ENCODE measurements at regions not wholly inside any gene's neighbourhood (a gene's known extent, or its start where the extent isn't known, plus 50 kb on each side); places are given as distances from the start of the nearest gene placed in this dataset.

DNA sequence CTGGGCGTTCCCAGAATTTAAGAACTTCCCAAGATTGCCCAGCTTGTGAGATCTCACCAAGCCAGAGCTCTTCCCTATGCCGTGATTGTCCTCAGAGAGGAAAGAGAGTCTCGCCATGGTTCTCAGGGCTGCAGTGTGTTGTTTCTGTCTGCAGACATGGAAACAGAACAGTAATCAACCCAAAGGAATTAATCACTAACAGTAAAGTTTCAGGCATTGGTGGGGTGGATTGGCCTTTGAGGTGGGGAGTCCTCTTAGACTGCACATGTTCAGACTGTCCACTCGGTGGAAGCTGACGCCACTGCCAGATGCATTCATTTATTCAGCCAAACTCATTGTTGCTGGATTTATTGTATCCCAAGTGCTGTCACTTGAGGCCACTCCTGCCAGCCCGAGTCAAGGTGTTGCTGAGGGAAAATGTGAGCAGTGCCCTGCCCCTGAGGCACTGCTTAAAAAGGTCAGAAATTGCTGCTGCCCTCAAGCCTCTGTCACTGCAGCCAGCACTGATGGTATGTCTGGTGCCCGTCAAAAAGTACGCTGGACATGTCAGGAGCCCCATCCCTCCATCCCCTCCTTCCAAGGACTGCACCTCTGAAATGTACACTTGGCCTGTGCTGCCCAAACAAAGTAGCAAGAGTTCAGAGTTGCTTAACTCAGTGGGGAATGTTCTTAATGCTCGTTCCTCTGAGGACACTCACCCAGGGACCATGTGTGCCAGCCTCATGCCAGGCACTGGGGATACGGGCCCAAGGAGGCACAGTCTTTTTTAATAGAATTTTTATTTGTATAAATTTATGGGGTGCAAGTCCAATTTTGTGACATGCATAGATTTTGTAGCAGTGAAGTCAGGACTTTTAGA lies 201.0 kb downstream of the GLI2 start:
- no peaks in the 10 kb centered on the region for H3K36me3 ChIP-seq
- TF ChIP-seq, protein P1, sequence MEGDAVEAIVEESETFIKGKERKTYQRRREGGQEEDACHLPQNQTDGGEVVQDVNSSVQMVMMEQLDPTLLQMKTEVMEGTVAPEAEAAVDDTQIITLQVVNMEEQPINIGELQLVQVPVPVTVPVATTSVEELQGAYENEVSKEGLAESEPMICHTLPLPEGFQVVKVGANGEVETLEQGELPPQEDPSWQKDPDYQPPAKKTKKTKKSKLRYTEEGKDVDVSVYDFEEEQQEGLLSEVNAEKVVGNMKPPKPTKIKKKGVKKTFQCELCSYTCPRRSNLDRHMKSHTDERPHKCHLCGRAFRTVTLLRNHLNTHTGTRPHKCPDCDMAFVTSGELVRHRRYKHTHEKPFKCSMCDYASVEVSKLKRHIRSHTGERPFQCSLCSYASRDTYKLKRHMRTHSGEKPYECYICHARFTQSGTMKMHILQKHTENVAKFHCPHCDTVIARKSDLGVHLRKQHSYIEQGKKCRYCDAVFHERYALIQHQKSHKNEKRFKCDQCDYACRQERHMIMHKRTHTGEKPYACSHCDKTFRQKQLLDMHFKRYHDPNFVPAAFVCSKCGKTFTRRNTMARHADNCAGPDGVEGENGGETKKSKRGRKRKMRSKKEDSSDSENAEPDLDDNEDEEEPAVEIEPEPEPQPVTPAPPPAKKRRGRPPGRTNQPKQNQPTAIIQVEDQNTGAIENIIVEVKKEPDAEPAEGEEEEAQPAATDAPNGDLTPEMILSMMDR (IDR thresholded peaks at IDR 0.05; ENCODE audit: borderline replicate concordance): no peak
- no peak overlapping the region for H3K27ac ChIP-seq (replicated peaks)
- intact Hi-C loops (cut with micrococcal nuclease): no loop called here
- no peak overlapping the region for H3K4me3 ChIP-seq
- peaks cover 32% of the 10 kb centered on the region for H3K4me1 ChIP-seq
- no peak for DNase-seq
- H3K9me3 ChIP-seq (replicated peaks): no peaks in the 10 kb centered on the region
- H3K27me3 ChIP-seq (ENCODE audit: low read depth): peaks cover 16% of the 10 kb centered on the region

DNA sequence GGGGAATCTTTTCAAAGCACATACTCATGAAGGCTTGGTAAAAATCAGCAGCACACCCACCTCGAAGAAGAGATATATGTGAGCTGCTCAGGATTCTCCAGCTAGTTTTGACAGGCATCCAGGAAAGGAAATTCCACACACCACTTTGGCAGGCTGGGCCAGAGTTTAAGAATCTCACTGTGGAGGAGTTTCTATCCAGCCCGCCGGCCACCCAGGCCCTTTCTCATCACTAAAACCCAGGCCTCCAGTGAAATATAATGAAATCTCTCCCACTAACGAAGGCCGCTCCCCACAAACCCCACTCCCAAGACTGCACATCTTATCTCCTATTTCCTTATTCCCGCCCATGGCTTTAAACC lies 202.0 kb downstream of the GLI2 start:
- TF ChIP-seq, protein P1 (IDR thresholded peaks at IDR 0.05; ENCODE audit: borderline replicate concordance): no peak
- Histone ChIP-seq H3K4me3 (no peak overlapping the region), H3K4me1 (peaks cover 32% of the 10 kb centered on the region), H3K9me3 (replicated peaks) (no peaks in the 10 kb centered on the region), H3K27ac (replicated peaks) (no peak overlapping the region), H3K27me3 (ENCODE audit: low read depth) (peaks cover 16% of the 10 kb centered on the region), H3K36me3 (no peaks in the 10 kb centered on the region)
- no peak for DNase-seq
- intact Hi-C loops (cut with micrococcal nuclease): no loop called here

DNA sequence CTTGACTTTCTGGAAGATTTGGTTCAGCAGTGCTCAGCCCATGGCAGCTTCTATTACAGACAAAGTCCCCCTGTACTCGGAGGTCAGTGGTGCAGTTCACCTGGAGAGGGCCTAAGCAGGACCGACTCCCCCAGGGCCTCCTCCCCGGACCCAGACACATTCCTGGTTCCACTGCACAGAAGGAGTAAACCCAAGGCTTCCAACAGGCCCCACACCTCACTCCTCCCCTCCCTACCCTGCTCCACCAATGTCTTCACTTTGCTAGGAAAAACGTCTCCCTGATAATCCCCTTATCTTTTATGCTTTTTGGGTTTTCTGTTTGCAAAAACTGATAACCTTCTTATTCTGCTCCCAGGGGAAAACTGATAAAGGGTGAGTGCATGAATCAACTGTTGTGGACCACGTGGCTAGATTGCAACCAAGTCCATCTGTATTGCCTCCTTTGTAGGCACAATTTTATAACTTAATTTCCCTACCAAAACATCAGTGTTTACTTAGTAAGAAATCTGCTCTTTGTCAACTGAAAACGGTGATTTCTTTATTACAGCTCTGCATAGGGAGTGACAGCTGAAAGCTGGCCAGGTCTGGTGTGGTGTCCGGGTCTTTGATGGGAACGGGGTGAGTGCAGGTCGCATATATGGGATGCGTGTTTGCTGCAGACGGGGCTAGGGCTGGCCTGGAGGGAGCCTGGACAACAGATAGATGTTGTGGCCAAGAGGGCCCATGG lies 202.5 kb downstream of the GLI2 start:
- DNase-seq: no peak
- Histone ChIP-seq H3K36me3 (no peaks in the 10 kb centered on the region), H3K27me3 (ENCODE audit: low read depth) (peaks cover 16% of the 10 kb centered on the region), H3K9me3 (replicated peaks) (no peaks in the 10 kb centered on the region), H3K4me1 (peaks cover 32% of the 10 kb centered on the region), H3K4me3 (no peak overlapping the region), H3K27ac (replicated peaks) (no peak overlapping the region)
- TF ChIP-seq, protein P1 (IDR thresholded peaks at IDR 0.05; ENCODE audit: borderline replicate concordance): no peak
- intact Hi-C loops (cut with micrococcal nuclease): no loop called here

DNA sequence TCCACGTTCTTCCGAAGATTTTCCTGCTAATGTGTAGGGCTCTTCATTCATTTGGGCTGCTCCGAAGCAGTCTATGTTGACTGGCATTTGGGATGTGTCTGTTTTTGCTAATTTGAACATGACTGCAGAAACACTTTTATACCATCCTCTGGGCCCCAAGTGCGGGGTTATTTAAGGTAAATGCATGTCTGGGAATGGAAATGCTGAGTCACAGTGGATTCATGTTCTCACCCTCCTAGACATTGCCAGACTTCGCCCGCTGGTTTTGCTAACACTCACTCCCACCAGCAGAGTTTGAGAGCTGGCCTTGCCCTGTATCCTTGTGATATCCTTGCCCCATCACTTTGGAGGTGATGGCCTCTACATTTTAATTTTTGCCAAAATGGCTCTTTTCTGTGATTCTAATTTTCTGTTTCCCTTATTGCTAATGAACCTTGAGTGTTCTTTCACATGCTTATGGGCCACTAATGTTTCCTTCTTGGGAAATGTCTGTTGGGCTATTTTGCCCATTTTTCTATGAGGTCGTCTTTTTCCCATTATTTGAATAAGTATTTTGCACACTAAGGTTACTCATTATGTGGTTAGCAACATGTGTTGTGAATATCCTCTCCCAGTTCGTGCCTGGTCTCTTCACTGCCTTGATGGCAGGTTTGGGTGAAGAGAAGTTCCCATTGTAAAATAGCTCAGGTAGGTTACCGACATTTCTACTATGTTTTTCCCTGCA lies 204.1 kb downstream of the GLI2 start:
- Histone ChIP-seq H3K27ac (replicated peaks) (no peak overlapping the region), H3K9me3 (replicated peaks) (no peaks in the 10 kb centered on the region)

DNA sequence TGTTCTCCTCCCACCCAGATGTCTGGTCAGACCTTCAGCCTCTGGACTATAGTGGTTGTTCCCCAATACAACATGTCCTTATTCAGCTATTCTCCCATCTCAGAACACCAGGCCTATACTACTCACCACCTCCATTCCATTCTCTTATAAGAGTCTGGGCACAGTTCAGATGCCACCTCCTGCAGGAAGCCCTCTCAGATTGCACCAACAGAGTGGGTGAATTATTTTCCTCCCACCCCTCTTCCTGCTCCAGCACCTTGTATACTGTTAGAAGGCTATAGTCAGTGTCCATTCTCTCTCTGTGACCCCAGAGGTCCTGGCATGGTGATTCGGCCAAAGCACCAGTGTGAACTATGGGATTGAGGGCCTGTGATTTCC lies 204.6 kb downstream of the GLI2 start:
- no peak for DNase-seq
- Histone ChIP-seq H3K4me1 (peaks cover 32% of the 10 kb centered on the region), H3K9me3 (replicated peaks) (no peaks in the 10 kb centered on the region), H3K27me3 (ENCODE audit: low read depth) (peaks cover 12% of the 10 kb centered on the region), H3K4me3 (no peak overlapping the region), H3K36me3 (no peaks in the 10 kb centered on the region), H3K27ac (replicated peaks) (no peak overlapping the region)
- intact Hi-C loops (cut with micrococcal nuclease): no loop called here
- TF ChIP-seq, protein P1 (IDR thresholded peaks at IDR 0.05; ENCODE audit: borderline replicate concordance): no peak

More for the DNA sequence above, 204.1 kb downstream of the GLI2 start:
- H3K27me3 ChIP-seq (ENCODE audit: low read depth): peaks cover 16% of the 10 kb centered on the region
- peaks cover 32% of the 10 kb centered on the region for H3K4me1 ChIP-seq
- TF ChIP-seq, protein P1 (IDR thresholded peaks at IDR 0.05; ENCODE audit: borderline replicate concordance): no peak
- no peak for DNase-seq
- intact Hi-C loops (cut with micrococcal nuclease): no loop called here
- H3K4me3 ChIP-seq: no peak overlapping the region
- H3K36me3 ChIP-seq: no peaks in the 10 kb centered on the region

All from left ventricle myocardium inferior (tissue), 1 donor.